Erythroblast (primary cell): ENCODE measurements at regions not wholly inside any gene's neighbourhood (a gene's known extent, or its start where the extent isn't known, plus 50 kb on each side); places are given as distances from the start of the nearest gene placed in this dataset.

Experiments
- GATA1 ChIP-seq: IDR thresholded peaks from 2 replicates; pipeline ENCODE4 v1.6.1; 2011; ENCODE audit warnings: low read depth, mild to moderate bottlenecking, control low read depth, low read length, moderate library complexity
- POLR2A ChIP-seq: IDR thresholded peaks from 2 replicates; pipeline ENCODE4 v1.6.1; 2011; ENCODE audit warnings: mild to moderate bottlenecking, low read length

DNA sequence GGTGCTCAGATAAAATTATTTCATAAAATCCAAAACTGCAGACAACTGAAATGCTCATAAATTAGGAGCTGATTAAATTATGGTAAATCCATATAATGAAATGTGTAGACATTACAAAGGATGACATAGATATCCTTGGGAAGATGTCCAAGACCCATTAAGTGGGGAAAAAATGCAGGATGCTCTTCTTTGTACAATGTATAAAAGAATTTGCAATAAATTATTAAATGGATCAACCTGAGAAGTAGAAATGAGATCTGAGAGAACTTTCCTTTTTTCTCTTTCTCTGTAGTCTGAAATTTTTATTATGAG, 336.4 kb upstream of the E2F7 start:
- TF ChIP-seq POLR2A (no peak), GATA1 (no peak)
